ENCODE measurements at regions not wholly inside any gene's neighbourhood (a gene's known extent, or its start where the extent isn't known, plus 50 kb on each side); places are given as distances from the start of the nearest gene placed in this dataset.

DNA sequence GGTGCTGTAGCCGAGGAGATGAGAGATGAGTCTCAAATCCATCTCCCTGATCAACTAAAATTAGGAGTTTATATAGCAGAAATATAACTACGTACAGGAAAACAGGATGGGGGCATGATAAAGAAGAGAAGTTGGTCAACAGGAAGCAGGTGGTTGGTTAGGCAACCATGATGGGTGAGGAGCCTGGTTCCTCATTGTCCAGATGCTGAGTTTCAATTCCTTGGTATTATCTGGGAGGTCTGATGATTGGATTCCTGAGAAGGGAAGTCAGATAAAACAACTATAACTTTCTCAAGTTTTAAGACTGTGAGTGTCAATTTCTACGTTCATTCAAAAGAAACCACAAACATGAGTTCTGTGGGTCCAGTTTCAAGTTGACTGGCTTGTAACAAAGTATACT lies 323.9 kb downstream of the MTRR start:
- H3K27ac ChIP-seq, result no peak overlapping the region
- H3K36me3 ChIP-seq (replicated peaks in 1 of 2), result no peaks in the 10 kb centered on the region
- no peaks in the 10 kb centered on the region for H3K4me1 ChIP-seq (replicated peaks in 1 of 2)
- no peaks in the 10 kb centered on the region for H3K27me3 ChIP-seq
- no peaks in the 10 kb centered on the region for H3K9me3 ChIP-seq (replicated peaks in 1 of 3)
- intact Hi-C loops (cut with DNase I), result no loop called here
- H3K4me3 ChIP-seq, result no peak overlapping the region
- DNase-seq, result no peak
- 60 to 69% (median 64%) methylated on average over 3 of the region's 3 CpGs for WGBS, 4 donors
- no peak for TF ChIP-seq POLR2A (IDR thresholded peaks at IDR 0.05)
- TF ChIP-seq, protein P1, sequence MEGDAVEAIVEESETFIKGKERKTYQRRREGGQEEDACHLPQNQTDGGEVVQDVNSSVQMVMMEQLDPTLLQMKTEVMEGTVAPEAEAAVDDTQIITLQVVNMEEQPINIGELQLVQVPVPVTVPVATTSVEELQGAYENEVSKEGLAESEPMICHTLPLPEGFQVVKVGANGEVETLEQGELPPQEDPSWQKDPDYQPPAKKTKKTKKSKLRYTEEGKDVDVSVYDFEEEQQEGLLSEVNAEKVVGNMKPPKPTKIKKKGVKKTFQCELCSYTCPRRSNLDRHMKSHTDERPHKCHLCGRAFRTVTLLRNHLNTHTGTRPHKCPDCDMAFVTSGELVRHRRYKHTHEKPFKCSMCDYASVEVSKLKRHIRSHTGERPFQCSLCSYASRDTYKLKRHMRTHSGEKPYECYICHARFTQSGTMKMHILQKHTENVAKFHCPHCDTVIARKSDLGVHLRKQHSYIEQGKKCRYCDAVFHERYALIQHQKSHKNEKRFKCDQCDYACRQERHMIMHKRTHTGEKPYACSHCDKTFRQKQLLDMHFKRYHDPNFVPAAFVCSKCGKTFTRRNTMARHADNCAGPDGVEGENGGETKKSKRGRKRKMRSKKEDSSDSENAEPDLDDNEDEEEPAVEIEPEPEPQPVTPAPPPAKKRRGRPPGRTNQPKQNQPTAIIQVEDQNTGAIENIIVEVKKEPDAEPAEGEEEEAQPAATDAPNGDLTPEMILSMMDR (IDR thresholded peaks at IDR 0.05), result no peak

DNA sequence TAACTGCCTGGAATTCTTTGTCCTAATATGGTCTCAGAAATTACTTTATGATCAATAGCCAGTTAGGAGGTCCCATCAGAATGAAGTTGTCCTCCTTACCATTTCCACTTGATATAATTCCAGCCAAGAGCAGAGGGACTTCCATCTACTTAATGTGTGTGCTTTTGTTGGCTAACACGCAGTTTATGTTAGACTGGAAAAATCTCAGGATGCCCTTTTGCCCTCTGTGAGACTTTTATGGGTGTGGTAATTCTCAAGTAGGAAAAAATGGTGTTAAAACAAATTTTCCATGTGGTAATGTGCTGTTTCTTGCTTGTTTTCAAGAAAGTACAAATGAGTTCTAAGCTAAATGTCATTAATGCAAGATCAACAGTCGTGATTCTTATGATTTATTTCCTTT lies 327.1 kb downstream of the MTRR start:
- no peak overlapping the region for H3K27ac ChIP-seq
- DNase-seq, result no peak
- TF ChIP-seq, protein P1 (IDR thresholded peaks at IDR 0.05), result no peak
- no peaks in the 10 kb centered on the region for H3K27me3 ChIP-seq
- H3K4me1 ChIP-seq (replicated peaks in 1 of 2), result no peaks in the 10 kb centered on the region
- no peaks in the 10 kb centered on the region for H3K9me3 ChIP-seq (replicated peaks in 1 of 3)
- WGBS, 4 donors, result 24 to 38% (median 30%) methylated on average over 2 of the region's 2 CpGs
- intact Hi-C loops (cut with DNase I), result no loop called here
- H3K36me3 ChIP-seq (replicated peaks in 1 of 2), result no peaks in the 10 kb centered on the region
- H3K4me3 ChIP-seq, result no peak overlapping the region

DNA sequence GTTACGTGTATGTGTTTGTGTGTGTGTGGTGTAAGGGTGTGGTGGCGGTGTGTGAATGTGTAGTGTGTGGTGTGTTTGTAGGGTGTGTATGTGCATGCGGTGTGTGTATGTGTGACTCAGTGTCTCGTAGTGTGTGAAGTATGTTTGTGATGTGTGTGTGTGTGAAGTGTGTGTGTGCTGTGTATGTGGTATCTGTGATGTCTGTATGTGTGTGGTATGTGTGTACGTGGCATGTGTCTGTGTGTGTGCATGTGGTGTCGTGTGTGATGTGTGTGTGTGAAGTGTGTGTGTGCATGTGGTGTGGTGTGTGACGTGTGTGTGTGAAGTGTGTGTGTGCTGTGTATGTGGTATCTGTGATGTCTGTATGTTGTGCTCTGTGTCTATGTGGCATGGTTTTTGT lies 339.4 kb downstream of the MTRR start:
- Histone ChIP-seq H3K27ac (no peak overlapping the region), H3K27me3 (no peaks in the 10 kb centered on the region), H3K36me3 (replicated peaks in 1 of 2) (no peaks in the 10 kb centered on the region), H3K4me1 (replicated peaks in 1 of 2) (no peaks in the 10 kb centered on the region), H3K9me3 (replicated peaks in 1 of 3) (no peaks in the 10 kb centered on the region), H3K4me3 (no peak overlapping the region)
- intact Hi-C loops (cut with DNase I), result no loop called here
- DNase-seq, result no peak
- TF ChIP-seq, protein P1 (IDR thresholded peaks at IDR 0.05), result no peak
- TF ChIP-seq POLR2A (IDR thresholded peaks at IDR 0.05), result no peak
- WGBS, 4 donors, result 85 to 93% (median 89%) methylated on average over 7 of the region's 7 CpGs

GRCh38 chr5:8209500-8209899 lies 340.6 kb downstream of the MTRR start:
- DNase-seq, result no peak
- Histone ChIP-seq H3K4me1 (replicated peaks in 1 of 2) (no peaks in the 10 kb centered on the region), H3K36me3 (replicated peaks in 1 of 2) (no peaks in the 10 kb centered on the region), H3K27ac (no peak overlapping the region), H3K9me3 (replicated peaks in 1 of 3) (no peaks in the 10 kb centered on the region), H3K4me3 (no peak overlapping the region), H3K27me3 (no peaks in the 10 kb centered on the region)
- TF ChIP-seq, protein P1 (IDR thresholded peaks at IDR 0.05), result no peak
- no peak for TF ChIP-seq POLR2A (IDR thresholded peaks at IDR 0.05)
- intact Hi-C loops (cut with DNase I), result no loop called here
- WGBS, 4 donors, result 50 to 66% (median 57%) methylated on average over 5 of the region's 5 CpGs
